ENCODE measurements at regions not wholly inside any gene's neighbourhood (a gene's known extent, or its start where the extent isn't known, plus 50 kb on each side); places are given as distances from the start of the nearest gene placed in this dataset.

- DNase-seq (ENCODE audit: low read depth) = no peak
- H3K4me3 ChIP-seq (ENCODE audit: low read depth, low read length) = no peak overlapping the region
- TF ChIP-seq CTCF (conservative IDR thresholded peaks at IDR 0.05; ENCODE audit: low read depth, low read length) = no peak
Observed at GRCh38 chr2:2748399-2749205, 417.5 kb upstream of the MYT1L start.

DNA sequence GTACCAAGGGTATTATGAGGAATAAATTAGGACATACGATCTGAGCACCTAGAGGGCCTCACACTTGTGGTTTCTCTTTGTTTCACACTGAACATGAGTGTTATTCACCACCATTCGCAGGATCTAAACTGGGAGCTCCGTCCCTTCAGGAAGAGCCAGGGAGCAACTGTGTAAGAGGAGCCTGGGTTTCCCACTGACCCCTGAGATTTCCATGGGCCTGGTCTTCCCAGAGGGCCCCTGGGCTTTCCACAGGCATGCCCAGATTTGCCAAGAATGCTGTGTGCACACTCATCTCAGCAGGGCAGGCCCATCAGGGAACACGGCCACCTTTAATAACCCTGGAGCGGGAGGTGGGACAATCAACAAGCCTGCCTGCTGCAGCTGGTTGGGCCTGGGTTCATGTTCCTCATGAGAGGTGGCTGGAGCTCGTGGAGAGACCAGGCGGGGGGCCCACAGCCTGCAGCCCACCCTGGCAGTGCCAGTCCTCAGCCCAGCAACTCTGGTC is 416.8 kb upstream of the MYT1L start:
- no peak for TF ChIP-seq CTCF (conservative IDR thresholded peaks at IDR 0.05; ENCODE audit: low read depth, low read length)
- no peak for DNase-seq (ENCODE audit: low read depth)
- H3K4me3 ChIP-seq (ENCODE audit: low read depth, low read length) = no peak overlapping the region

DNA sequence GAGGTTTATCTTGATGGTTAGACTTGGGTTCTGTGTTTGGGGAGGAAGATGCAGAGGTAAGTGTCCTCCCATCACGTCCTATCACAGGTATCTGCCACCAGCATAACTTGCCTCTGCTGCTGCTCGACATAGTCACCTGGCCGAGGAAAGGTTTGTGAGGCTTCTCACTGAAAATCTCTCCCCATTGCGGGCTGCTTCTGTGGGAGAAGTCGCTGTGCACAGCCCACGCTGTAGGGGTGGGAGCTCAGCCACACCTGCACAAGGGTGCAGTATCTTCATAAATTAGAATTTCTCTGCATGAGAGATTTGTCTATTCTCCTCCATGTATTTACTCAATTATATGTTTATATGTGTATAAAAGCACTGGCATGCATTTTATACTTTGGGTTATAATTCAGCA is 415.7 kb upstream of the MYT1L start:
- no peak for DNase-seq (ENCODE audit: low read depth)
- TF ChIP-seq CTCF (conservative IDR thresholded peaks at IDR 0.05; ENCODE audit: low read depth, low read length) = no peak

GRCh38 chr2:2744958-2745715 is 414.1 kb upstream of the MYT1L start:
- H3K4me3 ChIP-seq (ENCODE audit: low read depth, low read length) = no peak overlapping the region
- TF ChIP-seq CTCF (conservative IDR thresholded peaks at IDR 0.05; ENCODE audit: low read depth, low read length) = no peak
- DNase-seq (ENCODE audit: low read depth) = no peak

More for the DNA sequence above, 415.7 kb upstream of the MYT1L start:
- no peak overlapping the region for H3K4me3 ChIP-seq (ENCODE audit: low read depth, low read length)

GRCh38 chr2:2744107-2744506 is 413.0 kb upstream of the MYT1L start:
- TF ChIP-seq CTCF (conservative IDR thresholded peaks at IDR 0.05; ENCODE audit: low read depth, low read length) = no peak
- no peak for DNase-seq (ENCODE audit: low read depth)
- H3K4me3 ChIP-seq (ENCODE audit: low read depth, low read length) = no peak overlapping the region

DNA sequence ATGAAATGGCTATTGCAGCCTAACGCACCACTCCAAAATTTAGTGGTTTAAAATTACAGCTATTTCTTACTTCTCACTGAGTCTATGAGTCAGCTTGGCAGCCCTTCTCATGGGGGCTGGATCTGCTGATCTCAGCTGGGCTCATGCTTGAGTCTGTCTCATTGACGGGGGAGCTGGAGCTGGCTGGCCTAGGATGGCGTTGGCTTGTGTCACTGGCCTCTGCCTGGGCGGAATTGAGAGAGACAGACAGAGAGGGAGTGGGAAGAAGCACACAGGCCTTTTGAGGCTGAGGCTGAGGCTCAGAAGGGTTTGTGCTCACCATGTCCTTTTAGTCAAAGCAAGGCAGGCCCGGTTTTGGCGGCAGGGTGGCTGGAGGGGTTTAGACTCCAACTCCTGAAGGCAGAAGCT is 412.1 kb upstream of the MYT1L start:
- H3K4me3 ChIP-seq (ENCODE audit: low read depth, low read length) = no peak overlapping the region
- peak; percentile 2 for DNase-seq (ENCODE audit: low read depth)

More for the DNA sequence above, 412.1 kb upstream of the MYT1L start:
- TF ChIP-seq CTCF (conservative IDR thresholded peaks at IDR 0.05; ENCODE audit: low read depth, low read length) = no peak

Data from choroid plexus epithelial cell (primary cell).